ENCODE measurements at regions not wholly inside any gene's neighbourhood (a gene's known extent, or its start where the extent isn't known, plus 50 kb on each side); places are given as distances from the start of the nearest gene placed in this dataset.

DNA sequence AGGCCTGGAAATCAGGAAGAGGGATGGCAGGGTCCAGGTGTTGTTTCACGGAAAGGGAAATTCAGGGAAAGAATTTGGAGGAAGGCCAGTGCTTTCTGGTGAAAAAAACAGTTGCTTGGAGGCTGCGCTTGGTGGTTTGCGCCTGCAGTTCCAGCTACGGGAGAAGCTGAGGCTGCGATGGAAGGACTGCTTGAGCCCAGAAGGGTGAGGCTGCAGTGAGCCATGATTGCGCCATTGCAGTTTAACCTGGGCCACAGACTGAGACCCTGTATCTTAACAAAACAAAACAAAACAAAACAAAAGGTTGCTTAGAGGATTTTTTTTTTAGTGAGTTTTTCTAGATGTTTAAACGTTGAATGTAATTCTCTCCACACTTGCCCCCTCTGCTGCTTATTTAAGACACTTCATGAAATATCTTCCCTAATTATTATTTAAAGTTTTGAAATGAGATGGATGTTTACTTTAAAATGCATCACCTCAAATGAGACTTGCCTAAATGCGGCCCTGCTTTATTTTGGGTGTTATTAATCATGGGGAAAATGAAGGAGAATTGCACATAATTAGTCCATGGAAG lies 75.4 kb upstream of the TRPC4 start:
- TF ChIP-seq SIN3A (IDR thresholded peaks at IDR 0.05; ENCODE audit: borderline replicate concordance, insufficient read depth, low read depth, low read length) (no peak), POLR2AphosphoS5 (IDR thresholded peaks at IDR 0.05; ENCODE audit: low read depth, low read length) (no peak), TCF7L2 (IDR thresholded peaks at IDR 0.05; ENCODE audit: low read depth, low read length) (no peak)
- TF ChIP-seq, protein P1, sequence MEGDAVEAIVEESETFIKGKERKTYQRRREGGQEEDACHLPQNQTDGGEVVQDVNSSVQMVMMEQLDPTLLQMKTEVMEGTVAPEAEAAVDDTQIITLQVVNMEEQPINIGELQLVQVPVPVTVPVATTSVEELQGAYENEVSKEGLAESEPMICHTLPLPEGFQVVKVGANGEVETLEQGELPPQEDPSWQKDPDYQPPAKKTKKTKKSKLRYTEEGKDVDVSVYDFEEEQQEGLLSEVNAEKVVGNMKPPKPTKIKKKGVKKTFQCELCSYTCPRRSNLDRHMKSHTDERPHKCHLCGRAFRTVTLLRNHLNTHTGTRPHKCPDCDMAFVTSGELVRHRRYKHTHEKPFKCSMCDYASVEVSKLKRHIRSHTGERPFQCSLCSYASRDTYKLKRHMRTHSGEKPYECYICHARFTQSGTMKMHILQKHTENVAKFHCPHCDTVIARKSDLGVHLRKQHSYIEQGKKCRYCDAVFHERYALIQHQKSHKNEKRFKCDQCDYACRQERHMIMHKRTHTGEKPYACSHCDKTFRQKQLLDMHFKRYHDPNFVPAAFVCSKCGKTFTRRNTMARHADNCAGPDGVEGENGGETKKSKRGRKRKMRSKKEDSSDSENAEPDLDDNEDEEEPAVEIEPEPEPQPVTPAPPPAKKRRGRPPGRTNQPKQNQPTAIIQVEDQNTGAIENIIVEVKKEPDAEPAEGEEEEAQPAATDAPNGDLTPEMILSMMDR (IDR thresholded peaks at IDR 0.05), result no peak
